ENCODE measurements at regions not wholly inside any gene's neighbourhood (a gene's known extent, or its start where the extent isn't known, plus 50 kb on each side); places are given as distances from the start of the nearest gene placed in this dataset.

DNA sequence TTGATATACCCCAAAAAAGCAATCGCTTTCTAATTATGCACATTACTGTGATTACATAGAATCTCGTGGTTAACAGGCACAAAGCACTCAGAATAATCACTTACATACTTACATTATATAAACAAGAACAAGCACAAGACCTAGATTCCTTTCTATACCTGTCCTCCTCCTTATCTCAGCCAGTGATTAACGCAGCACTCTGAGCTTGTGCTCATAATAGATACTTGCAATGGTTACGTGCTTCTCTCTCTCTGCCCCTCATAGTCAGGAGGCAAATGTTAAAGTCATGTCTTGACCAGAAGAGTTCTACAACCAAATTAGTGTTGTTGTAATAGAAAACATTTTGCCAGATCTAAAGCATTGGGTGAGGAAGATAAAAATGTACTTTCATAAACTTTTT is 342.2 kb upstream of the PKDCC start:
- Mint-ChIP-seq H3K4me3 (no peak overlapping the region), H3K27ac (no peak overlapping the region), H3K36me3 (no peaks in the 10 kb centered on the region), H3K27me3 (peaks cover 2% of the 10 kb centered on the region), H3K4me1 (peaks cover 19% of the 10 kb centered on the region), H3K9me3 (no peaks in the 10 kb centered on the region)
- ATAC-seq (ENCODE audit: low read depth) (no peak), DNase-seq (ENCODE audit: low spot score in 2 of 2) (no peak)

DNA sequence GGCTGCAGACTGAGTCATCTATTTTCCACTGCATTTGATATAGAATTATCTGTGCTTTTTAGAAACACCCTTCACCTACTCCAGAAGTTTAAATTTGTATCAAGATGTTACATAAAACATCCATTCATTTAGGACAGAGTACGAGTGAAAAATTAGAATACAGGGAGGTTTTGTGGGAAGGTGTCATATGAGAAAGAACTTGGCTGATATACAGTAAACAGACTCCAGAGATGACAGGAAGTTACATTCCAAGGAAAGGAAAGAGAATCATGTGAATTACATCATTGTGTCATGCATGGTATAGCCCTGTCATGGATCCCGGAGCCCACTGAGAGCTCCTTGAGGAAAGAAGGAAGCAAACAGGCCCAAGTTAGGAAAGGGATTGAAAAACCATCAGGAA is 341.5 kb upstream of the PKDCC start:
- DNase-seq (ENCODE audit: low spot score in 2 of 2) (no peak), ATAC-seq (ENCODE audit: low read depth) (no peak)
- H3K27me3 Mint-ChIP-seq: peaks cover 2% of the 10 kb centered on the region
- no peak overlapping the region for H3K27ac Mint-ChIP-seq
- no peaks in the 10 kb centered on the region for H3K36me3 Mint-ChIP-seq
- H3K4me3 Mint-ChIP-seq: no peak overlapping the region
- no peaks in the 10 kb centered on the region for H3K9me3 Mint-ChIP-seq
- peaks cover 19% of the 10 kb centered on the region for H3K4me1 Mint-ChIP-seq

GRCh38 chr2:41707790-41708451 is 339.9 kb upstream of the PKDCC start:
- Mint-ChIP-seq H3K36me3 (no peaks in the 10 kb centered on the region), H3K27me3 (peaks cover 2% of the 10 kb centered on the region)

GRCh38 chr2:41709702-41710599 is 337.9 kb upstream of the PKDCC start:
- peaks cover 2% of the 10 kb centered on the region for H3K27me3 Mint-ChIP-seq
- no peaks in the 10 kb centered on the region for H3K9me3 Mint-ChIP-seq
- H3K27ac Mint-ChIP-seq: no peak overlapping the region
- no peaks in the 10 kb centered on the region for H3K36me3 Mint-ChIP-seq
- DNase-seq (ENCODE audit: low spot score in 2 of 2): no peak
- ATAC-seq (ENCODE audit: low read depth): no peak
- H3K4me1 Mint-ChIP-seq: peaks cover 18% of the 10 kb centered on the region
- H3K4me3 Mint-ChIP-seq: peak overlapping the region; percentile 6

More at GRCh38 chr2:41707790-41708451, 339.9 kb upstream of the PKDCC start:
- H3K27ac Mint-ChIP-seq: peak overlapping the region; percentile 63
- ATAC-seq (ENCODE audit: low read depth) (peak; percentile 74), DNase-seq (ENCODE audit: low spot score in 2 of 2) (no peak)
- no peaks in the 10 kb centered on the region for H3K9me3 Mint-ChIP-seq
- H3K4me3 Mint-ChIP-seq: peak overlapping the region; percentile 62
- H3K4me1 Mint-ChIP-seq: peaks cover 19% of the 10 kb centered on the region

- no peaks in the 10 kb centered on the region for H3K36me3 Mint-ChIP-seq
- H3K4me3 Mint-ChIP-seq: no peak overlapping the region
- no peaks in the 10 kb centered on the region for H3K9me3 Mint-ChIP-seq
- H3K27ac Mint-ChIP-seq: no peak overlapping the region
- DNase-seq (ENCODE audit: low spot score in 2 of 2) (no peak), ATAC-seq (ENCODE audit: low read depth) (no peak)
- H3K4me1 Mint-ChIP-seq: peaks cover 22% of the 10 kb centered on the region
- H3K27me3 Mint-ChIP-seq: peaks cover 2% of the 10 kb centered on the region
These were observed 336.9 kb upstream of the PKDCC start for GRCh38 chr2:41710944-41711343.

DNA sequence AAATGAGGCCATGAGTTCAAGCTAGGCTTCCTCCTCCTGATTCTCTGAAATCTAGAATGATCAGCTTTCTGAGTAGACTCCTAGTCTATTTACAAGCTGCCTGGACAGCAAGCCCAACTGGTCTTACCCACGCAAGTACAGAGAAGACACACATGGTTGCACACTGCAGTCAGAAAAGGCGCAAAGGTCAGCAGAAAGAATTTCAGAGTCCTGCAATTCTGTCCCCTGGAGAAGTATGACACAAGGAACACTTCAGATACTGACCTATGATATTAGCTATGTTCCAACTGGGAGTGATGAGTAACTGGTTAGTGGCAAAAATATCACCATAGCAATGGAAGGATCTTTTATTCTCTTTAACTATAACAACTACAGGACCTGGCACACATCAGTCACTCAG is 336.1 kb upstream of the PKDCC start:
- Mint-ChIP-seq H3K36me3 (no peaks in the 10 kb centered on the region), H3K9me3 (no peaks in the 10 kb centered on the region), H3K4me3 (no peak overlapping the region), H3K4me1 (peaks cover 25% of the 10 kb centered on the region), H3K27me3 (no peaks in the 10 kb centered on the region), H3K27ac (no peak overlapping the region)
- no peak for DNase-seq (ENCODE audit: low spot score in 2 of 2)
- no peak for ATAC-seq (ENCODE audit: low read depth)

- Mint-ChIP-seq H3K36me3 (peaks cover 2% of the 10 kb centered on the region), H3K27me3 (no peaks in the 10 kb centered on the region), H3K4me1 (peaks cover 18% of the 10 kb centered on the region), H3K27ac (peak overlapping the region; percentile 95), H3K9me3 (no peaks in the 10 kb centered on the region), H3K4me3 (no peak overlapping the region)
- no peak for DNase-seq (ENCODE audit: low spot score in 2 of 2)
- no peak for ATAC-seq (ENCODE audit: low read depth)
These were observed 331.3 kb upstream of the PKDCC start for GRCh38 chr2:41716497-41716896.

- Mint-ChIP-seq H3K4me3 (no peak overlapping the region), H3K36me3 (peaks cover 2% of the 10 kb centered on the region), H3K27me3 (no peaks in the 10 kb centered on the region), H3K9me3 (no peaks in the 10 kb centered on the region), H3K27ac (peak overlapping the region; percentile 62), H3K4me1 (peaks cover 18% of the 10 kb centered on the region)
- ATAC-seq (ENCODE audit: low read depth) (no peak), DNase-seq (ENCODE audit: low spot score in 2 of 2) (no peak)
These were observed 330.0 kb upstream of the PKDCC start for GRCh38 chr2:41717839-41718238.

DNA sequence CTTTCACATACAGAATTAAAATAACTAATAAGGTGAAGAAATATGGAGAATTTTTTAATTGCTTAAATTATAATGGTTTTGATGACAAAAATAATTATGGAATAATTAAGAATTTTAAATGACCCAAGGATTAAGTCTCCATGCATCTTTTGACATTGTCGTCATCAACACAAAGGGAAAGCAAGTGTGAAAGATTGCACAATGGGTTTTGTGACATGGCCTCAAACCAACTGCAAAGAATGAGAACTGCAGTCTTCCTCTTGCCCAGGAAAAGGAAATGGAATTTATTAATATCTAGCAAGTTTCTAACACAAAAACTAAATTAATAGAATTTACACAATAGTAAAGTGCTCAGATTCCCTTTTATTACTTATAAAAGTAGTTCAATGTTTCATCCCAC is 329.1 kb upstream of the PKDCC start:
- no peaks in the 10 kb centered on the region for H3K9me3 Mint-ChIP-seq
- no peak for ATAC-seq (ENCODE audit: low read depth)
- no peak overlapping the region for H3K4me3 Mint-ChIP-seq
- no peaks in the 10 kb centered on the region for H3K27me3 Mint-ChIP-seq
- peaks cover 2% of the 10 kb centered on the region for H3K36me3 Mint-ChIP-seq
- no peak for DNase-seq (ENCODE audit: low spot score in 2 of 2)
- H3K4me1 Mint-ChIP-seq: peaks cover 18% of the 10 kb centered on the region
- no peak overlapping the region for H3K27ac Mint-ChIP-seq

GRCh38 chr2:41719756-41720155 is 328.1 kb upstream of the PKDCC start:
- Mint-ChIP-seq H3K27ac (peak overlapping the region; percentile 28), H3K27me3 (no peaks in the 10 kb centered on the region), H3K4me1 (peaks cover 18% of the 10 kb centered on the region), H3K4me3 (no peak overlapping the region), H3K36me3 (peaks cover 2% of the 10 kb centered on the region), H3K9me3 (no peaks in the 10 kb centered on the region)
- no peak for DNase-seq (ENCODE audit: low spot score in 2 of 2)
- ATAC-seq (ENCODE audit: low read depth): no peak

- Mint-ChIP-seq H3K4me1 (peaks cover 15% of the 10 kb centered on the region), H3K27ac (peak overlapping the region; percentile 28), H3K4me3 (no peak overlapping the region), H3K9me3 (no peaks in the 10 kb centered on the region), H3K27me3 (no peaks in the 10 kb centered on the region), H3K36me3 (peaks cover 2% of the 10 kb centered on the region)
- DNase-seq (ENCODE audit: low spot score in 2 of 2): no peak
- peak; percentile 30 for ATAC-seq (ENCODE audit: low read depth)
These were observed 327.2 kb upstream of the PKDCC start for GRCh38 chr2:41720331-41721251.

DNA sequence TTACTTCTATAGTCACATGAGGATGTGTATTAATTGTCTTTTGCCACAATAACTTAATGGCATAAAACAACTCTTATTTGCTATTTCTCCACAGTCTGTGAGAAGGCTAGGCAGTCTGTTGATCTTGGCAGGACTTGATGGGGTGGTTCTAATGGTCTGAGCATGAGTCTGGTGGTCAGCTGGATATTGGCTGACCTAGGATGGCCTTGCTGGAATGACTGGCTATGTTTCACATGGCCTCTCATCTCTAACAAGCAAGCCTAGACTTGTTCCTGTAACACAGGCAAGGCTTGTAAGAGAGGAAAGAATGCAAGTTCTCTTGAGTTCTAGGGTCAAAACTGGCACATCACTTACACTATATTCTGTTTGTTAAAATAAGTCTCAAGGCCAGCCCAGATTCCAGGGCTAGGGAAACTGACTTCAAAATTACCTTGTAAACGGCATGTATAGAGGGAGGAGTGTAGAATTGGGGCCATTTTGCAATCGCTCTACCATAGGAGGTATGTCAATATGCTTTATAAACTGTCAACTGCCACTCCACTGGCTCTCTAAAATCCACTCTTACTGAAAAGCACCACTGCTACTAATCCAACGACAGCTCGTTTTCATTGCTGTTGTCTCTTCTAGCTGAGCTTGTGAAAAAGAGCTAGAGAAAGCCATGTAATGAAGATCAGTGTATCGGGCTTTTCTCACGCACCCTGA is 325.0 kb upstream of the PKDCC start:
- Mint-ChIP-seq H3K27me3 (no peaks in the 10 kb centered on the region), H3K27ac (no peak overlapping the region), H3K4me3 (no peak overlapping the region), H3K9me3 (no peaks in the 10 kb centered on the region), H3K4me1 (peaks cover 5% of the 10 kb centered on the region), H3K36me3 (peaks cover 2% of the 10 kb centered on the region)
- ATAC-seq (ENCODE audit: low read depth) (no peak), DNase-seq (ENCODE audit: low spot score in 2 of 2) (no peak)

DNA sequence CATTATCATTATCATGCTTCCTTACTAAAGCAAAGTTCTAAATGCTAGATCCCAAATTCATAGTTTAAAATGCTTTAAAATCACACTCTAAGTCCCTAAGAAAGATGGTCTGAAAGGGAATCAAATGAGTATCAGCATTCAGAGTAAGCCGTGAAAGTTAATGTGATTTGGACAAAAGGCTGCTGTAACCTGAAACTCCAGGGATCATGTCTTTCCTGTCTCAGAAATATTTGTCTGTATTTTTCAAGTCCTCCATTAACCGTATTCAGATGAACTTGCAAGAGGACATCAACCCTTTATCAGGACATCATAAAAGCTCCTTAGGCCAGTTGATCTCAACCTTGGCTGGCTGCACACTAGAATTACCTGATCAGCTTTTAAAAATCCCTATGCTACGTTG is 324.3 kb upstream of the PKDCC start:
- ATAC-seq (ENCODE audit: low read depth): no peak

More for the DNA sequence above, 324.3 kb upstream of the PKDCC start:
- no peak for DNase-seq (ENCODE audit: low spot score in 2 of 2)
- Mint-ChIP-seq H3K4me3 (no peak overlapping the region), H3K4me1 (peaks cover 4% of the 10 kb centered on the region), H3K27ac (no peak overlapping the region), H3K9me3 (no peaks in the 10 kb centered on the region), H3K36me3 (peaks cover 2% of the 10 kb centered on the region), H3K27me3 (peaks cover 1% of the 10 kb centered on the region)

All from memory B cell (primary cell).